PC-3 (cell line): ENCODE measurements at regions not wholly inside any gene's neighbourhood (a gene's known extent, or its start where the extent isn't known, plus 50 kb on each side); places are given as distances from the start of the nearest gene placed in this dataset.

Experiments used
- EZH2 ChIP-seq: fragments of 300-600 bp; sonication (generic); IDR thresholded peaks from one replicate; pipeline ENCODE4 v1.6.1; 2017; ENCODE audit warnings: antibody characterized with exemption, mild to moderate bottlenecking, low read length; ENCODE audit not compliant: unreplicated experiment
- EZH2phosphoT487 ChIP-seq: fragments of 300-600 bp; sonication (generic); IDR thresholded peaks from 2 replicates; pipeline ENCODE4 v1.6.1; 2018; ENCODE audit warnings: mild to moderate bottlenecking, antibody characterized with exemption, low read length, borderline replicate concordance
- TF ChIP-seq, protein P1 (sequence below): fragments of 300-600 bp; sonication (generic); conservative IDR thresholded peaks from 2 replicates; pipeline ENCODE4 v1.5.1; 2017; ENCODE audit warnings: antibody characterized with exemption, low read depth, mild to moderate bottlenecking, low read length

DNA sequence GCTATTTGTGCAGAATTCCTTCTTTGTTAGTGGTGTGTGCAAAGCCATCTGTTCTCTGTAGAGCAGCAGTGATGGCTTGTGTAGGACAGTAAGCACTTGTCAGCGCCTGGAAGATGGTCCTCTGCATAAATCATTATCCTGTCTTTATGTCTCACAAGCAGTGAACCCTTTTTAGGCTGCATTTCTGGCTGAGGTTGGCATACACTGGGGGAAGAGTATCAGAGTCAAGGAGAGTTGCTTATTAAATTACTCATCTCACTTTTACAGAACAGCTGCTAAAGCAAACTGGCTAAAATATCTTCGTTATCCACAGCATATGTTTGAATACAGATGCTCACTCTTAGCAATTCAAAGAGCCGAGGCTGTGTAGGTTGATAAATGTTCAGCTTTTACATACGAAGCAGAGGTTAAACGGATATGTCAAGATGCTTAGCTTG is 54.6 kb upstream of the NCAM2 start:
- TF ChIP-seq, protein P1, sequence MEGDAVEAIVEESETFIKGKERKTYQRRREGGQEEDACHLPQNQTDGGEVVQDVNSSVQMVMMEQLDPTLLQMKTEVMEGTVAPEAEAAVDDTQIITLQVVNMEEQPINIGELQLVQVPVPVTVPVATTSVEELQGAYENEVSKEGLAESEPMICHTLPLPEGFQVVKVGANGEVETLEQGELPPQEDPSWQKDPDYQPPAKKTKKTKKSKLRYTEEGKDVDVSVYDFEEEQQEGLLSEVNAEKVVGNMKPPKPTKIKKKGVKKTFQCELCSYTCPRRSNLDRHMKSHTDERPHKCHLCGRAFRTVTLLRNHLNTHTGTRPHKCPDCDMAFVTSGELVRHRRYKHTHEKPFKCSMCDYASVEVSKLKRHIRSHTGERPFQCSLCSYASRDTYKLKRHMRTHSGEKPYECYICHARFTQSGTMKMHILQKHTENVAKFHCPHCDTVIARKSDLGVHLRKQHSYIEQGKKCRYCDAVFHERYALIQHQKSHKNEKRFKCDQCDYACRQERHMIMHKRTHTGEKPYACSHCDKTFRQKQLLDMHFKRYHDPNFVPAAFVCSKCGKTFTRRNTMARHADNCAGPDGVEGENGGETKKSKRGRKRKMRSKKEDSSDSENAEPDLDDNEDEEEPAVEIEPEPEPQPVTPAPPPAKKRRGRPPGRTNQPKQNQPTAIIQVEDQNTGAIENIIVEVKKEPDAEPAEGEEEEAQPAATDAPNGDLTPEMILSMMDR = no peak
- no peak for TF ChIP-seq EZH2phosphoT487
- TF ChIP-seq EZH2 = no peak
